ENCODE measurements at regions not wholly inside any gene's neighbourhood (a gene's known extent, or its start where the extent isn't known, plus 50 kb on each side); places are given as distances from the start of the nearest gene placed in this dataset.

DNA sequence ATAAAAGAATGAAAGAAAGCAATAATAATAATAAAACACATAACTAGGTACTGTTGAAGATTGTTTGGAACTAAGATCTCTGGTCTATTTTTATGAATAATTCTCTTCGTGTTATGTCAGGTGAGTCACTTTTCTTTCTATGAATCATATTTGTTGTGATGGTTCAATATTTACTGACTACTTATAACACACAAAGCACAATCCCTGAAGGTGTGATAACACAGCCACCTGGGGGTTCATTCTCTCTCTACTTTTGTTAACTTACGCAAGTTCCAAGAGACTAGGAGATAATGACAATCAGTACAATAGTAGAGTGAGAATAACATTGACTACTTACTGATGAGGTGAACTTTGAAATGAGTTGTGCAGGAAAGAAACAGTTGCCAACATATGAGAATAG is 149.9 kb downstream of the IBTK start:
- no peak for TF ChIP-seq EP300 (IDR thresholded peaks at IDR 0.05)
- TF ChIP-seq, protein P1, sequence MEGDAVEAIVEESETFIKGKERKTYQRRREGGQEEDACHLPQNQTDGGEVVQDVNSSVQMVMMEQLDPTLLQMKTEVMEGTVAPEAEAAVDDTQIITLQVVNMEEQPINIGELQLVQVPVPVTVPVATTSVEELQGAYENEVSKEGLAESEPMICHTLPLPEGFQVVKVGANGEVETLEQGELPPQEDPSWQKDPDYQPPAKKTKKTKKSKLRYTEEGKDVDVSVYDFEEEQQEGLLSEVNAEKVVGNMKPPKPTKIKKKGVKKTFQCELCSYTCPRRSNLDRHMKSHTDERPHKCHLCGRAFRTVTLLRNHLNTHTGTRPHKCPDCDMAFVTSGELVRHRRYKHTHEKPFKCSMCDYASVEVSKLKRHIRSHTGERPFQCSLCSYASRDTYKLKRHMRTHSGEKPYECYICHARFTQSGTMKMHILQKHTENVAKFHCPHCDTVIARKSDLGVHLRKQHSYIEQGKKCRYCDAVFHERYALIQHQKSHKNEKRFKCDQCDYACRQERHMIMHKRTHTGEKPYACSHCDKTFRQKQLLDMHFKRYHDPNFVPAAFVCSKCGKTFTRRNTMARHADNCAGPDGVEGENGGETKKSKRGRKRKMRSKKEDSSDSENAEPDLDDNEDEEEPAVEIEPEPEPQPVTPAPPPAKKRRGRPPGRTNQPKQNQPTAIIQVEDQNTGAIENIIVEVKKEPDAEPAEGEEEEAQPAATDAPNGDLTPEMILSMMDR (IDR thresholded peaks at IDR 0.05) = no peak
- no peak for TF ChIP-seq POLR2A (IDR thresholded peaks at IDR 0.05)
- no peak for TF ChIP-seq POLR2AphosphoS5 (IDR thresholded peaks at IDR 0.05)

Data from gastroesophageal sphincter (tissue), 3 donors.